Neural progenitor cell (in vitro differentiated cells): ENCODE measurements at regions not wholly inside any gene's neighbourhood (a gene's known extent, or its start where the extent isn't known, plus 50 kb on each side); places are given as distances from the start of the nearest gene placed in this dataset.

Source experiments
- DNase-seq: peaks from one replicate; pipeline ENCODE4 v3.0.0-alpha.2; 2016; ENCODE audit warnings: low spot score
- H2AFZ ChIP-seq: fragments of 200-600 bp; sonication (generic); replicated peaks from 2 replicates; pipeline ENCODE4 v1.6.1; 2016; ENCODE audit warnings: antibody characterized with exemption
- H3F3A ChIP-seq: fragments of 200-600 bp; sonication (generic); 2 replicates; pipeline ENCODE4 v1.6.1; 2016; ENCODE audit warnings: antibody characterized with exemption, low read depth
- H3K27ac ChIP-seq: fragments of 200-600 bp; sonication (generic); 2 replicates; pipeline ENCODE4 v1.5.1; 2016; ENCODE audit warnings: mild to moderate bottlenecking
- H3K27me3 ChIP-seq: fragments of 200-600 bp; sonication (generic); 2 replicates; pipeline ENCODE4 v1.6.1; 2016; ENCODE audit warnings: mild to moderate bottlenecking, moderate library complexity
- H3K36me3 ChIP-seq: fragments of 200-600 bp; sonication (generic); 2 replicates; pipeline ENCODE4 v1.5.1; 2016
- H3K4me1 ChIP-seq: fragments of 200-600 bp; sonication (generic); 2 replicates; pipeline ENCODE4 v1.6.1; 2016; ENCODE audit warnings: mixed run types
- H3K4me2 ChIP-seq: fragments of 200-600 bp; sonication (generic); 2 replicates; pipeline ENCODE4 v1.6.1; 2016
- H3K4me3 ChIP-seq: fragments of 200-600 bp; sonication (generic); 2 replicates; pipeline ENCODE4 v1.5.1; 2016
- H3K79me2 ChIP-seq: fragments of 200-600 bp; sonication (generic); 2 replicates; pipeline ENCODE4 v1.6.1; 2016; ENCODE audit warnings: low read depth
- H3K9ac ChIP-seq: fragments of 200-600 bp; sonication (generic); 2 replicates; pipeline ENCODE4 v1.6.1; 2016
- H3K9me3 ChIP-seq: fragments of 200-600 bp; sonication (generic); 2 replicates; pipeline ENCODE4 v1.5.1; 2016; ENCODE audit warnings: low read depth
- H4K20me1 ChIP-seq: fragments of 200-600 bp; sonication (generic); 2 replicates; pipeline ENCODE4 v1.6.1; 2016; ENCODE audit warnings: low read depth
- H3K27ac Mint-ChIP-seq: 3 replicates; pipeline ENCODE4 v1.8.0; 2021; ENCODE audit warnings: mixed read lengths
- H3K27me3 Mint-ChIP-seq: 2 replicates; pipeline ENCODE4 v1.8.0; 2022; ENCODE audit warnings: low read depth, mild to moderate bottlenecking, inconsistent platforms, moderate library complexity, mixed read lengths; ENCODE audit not compliant: insufficient read depth
- H3K36me3 Mint-ChIP-seq: 3 replicates; pipeline ENCODE4 v1.8.0; 2021; ENCODE audit warnings: mixed read lengths
- H3K4me1 Mint-ChIP-seq: 3 replicates; pipeline ENCODE4 v1.8.0; 2021; ENCODE audit warnings: mixed read lengths
- H3K4me3 Mint-ChIP-seq: 3 replicates; pipeline ENCODE4 v1.8.0; 2021; ENCODE audit warnings: mild to moderate bottlenecking, moderate library complexity, mixed read lengths
- H3K9me3 Mint-ChIP-seq: 3 replicates; pipeline ENCODE4 v1.8.0; 2020; ENCODE audit warnings: mixed read lengths
- EZH2 ChIP-seq: fragments of 200-600 bp; sonication (generic); IDR thresholded peaks from 2 replicates; pipeline ENCODE4 v1.6.1; 2017; ENCODE audit warnings: antibody characterized with exemption, mild to moderate bottlenecking, moderate library complexity
- EZH2phosphoT487 ChIP-seq: fragments of 200-600 bp; sonication (generic); IDR thresholded peaks from 2 replicates; pipeline ENCODE4 v1.6.1; 2017; ENCODE audit warnings: antibody characterized with exemption
- TF ChIP-seq, protein P1 (sequence below): fragments of 200-600 bp; sonication (generic); IDR thresholded peaks from 2 replicates; pipeline ENCODE4 v1.5.1; 2017; ENCODE audit warnings: antibody characterized with exemption, mild to moderate bottlenecking

DNA sequence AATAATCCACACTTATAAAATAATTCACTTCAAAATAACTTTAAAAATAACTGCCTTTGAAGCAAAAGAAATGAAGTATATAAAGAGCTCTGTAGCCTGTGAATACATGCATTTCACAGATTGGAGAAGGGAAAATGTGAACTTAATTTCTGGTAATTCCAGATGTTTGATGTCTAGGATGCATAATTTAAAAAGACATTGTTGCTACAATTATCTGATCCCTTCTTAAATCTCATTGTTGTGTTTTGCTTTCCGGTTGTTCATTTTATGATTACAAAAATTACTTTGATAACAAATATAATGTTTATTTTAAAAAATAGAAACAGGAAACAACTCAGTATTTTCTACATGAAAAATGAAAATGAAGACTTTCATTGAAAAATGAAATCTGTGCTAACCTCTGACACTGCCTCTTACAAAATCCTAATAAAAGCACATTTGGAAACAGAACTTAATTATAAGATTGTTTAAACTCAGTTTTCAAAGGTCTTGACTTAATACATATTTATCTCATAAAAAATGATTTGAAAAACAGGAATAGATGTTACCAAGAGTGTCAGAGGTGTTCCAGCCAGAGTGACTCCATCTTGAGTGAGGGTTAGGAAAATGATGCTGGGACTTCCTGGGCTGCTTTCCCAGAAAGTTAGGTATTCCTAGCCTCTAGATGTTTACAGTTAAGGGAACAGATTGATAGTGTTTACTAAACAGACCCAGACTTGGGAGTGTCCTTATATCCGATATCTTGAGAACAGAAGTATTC lies 516.6 kb upstream of the SEMA3D start:
- Histone ChIP-seq H4K20me1 (no peaks in the 10 kb centered on the region), H3K4me1 (no peaks in the 10 kb centered on the region), H3K9ac (no peak overlapping the region), H2AFZ (no peak overlapping the region), H3K79me2 (no peaks in the 10 kb centered on the region), H3K36me3 (no peaks in the 10 kb centered on the region), H3K4me2 (no peak overlapping the region), H3F3A (no peaks in the 10 kb centered on the region), H3K9me3 (no peaks in the 10 kb centered on the region), H3K27ac (no peak overlapping the region), H3K27me3 (no peaks in the 10 kb centered on the region), H3K4me3 (no peak overlapping the region)
- DNase-seq: no peak
- Mint-ChIP-seq H3K27ac (no peak overlapping the region), H3K4me3 (no peak overlapping the region), H3K9me3 (no peaks in the 10 kb centered on the region), H3K4me1 (no peaks in the 10 kb centered on the region), H3K36me3 (no peaks in the 10 kb centered on the region), H3K27me3 (peaks cover 2% of the 10 kb centered on the region)
- TF ChIP-seq EZH2 (no peak), EZH2phosphoT487 (no peak)
- TF ChIP-seq, protein P1, sequence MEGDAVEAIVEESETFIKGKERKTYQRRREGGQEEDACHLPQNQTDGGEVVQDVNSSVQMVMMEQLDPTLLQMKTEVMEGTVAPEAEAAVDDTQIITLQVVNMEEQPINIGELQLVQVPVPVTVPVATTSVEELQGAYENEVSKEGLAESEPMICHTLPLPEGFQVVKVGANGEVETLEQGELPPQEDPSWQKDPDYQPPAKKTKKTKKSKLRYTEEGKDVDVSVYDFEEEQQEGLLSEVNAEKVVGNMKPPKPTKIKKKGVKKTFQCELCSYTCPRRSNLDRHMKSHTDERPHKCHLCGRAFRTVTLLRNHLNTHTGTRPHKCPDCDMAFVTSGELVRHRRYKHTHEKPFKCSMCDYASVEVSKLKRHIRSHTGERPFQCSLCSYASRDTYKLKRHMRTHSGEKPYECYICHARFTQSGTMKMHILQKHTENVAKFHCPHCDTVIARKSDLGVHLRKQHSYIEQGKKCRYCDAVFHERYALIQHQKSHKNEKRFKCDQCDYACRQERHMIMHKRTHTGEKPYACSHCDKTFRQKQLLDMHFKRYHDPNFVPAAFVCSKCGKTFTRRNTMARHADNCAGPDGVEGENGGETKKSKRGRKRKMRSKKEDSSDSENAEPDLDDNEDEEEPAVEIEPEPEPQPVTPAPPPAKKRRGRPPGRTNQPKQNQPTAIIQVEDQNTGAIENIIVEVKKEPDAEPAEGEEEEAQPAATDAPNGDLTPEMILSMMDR: no peak

DNA sequence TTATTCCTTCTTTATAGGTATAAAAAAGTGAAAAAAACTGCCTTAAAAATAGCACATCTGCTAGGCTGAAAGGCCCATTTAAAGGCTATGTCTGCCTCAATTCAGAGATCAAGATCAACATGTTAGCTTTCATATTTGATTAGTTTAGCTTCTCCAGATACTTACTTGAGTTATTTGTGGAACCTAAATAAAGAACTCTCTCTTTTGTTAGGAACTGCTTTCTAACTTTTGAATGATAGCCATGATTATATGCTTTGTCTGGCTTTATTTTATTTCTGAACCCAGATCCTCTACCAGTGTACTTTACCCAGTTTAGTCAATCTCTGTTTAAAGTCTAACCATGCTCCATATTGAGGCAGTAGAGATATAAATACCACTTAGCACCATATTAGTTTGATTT lies 515.5 kb upstream of the SEMA3D start:
- TF ChIP-seq EZH2phosphoT487 (no peak), EZH2 (no peak)
- TF ChIP-seq, protein P1: no peak
- Histone ChIP-seq H4K20me1 (no peaks in the 10 kb centered on the region), H3K27me3 (no peaks in the 10 kb centered on the region), H3K9ac (no peak overlapping the region), H3K9me3 (no peaks in the 10 kb centered on the region), H2AFZ (no peak overlapping the region), H3F3A (no peaks in the 10 kb centered on the region), H3K36me3 (no peaks in the 10 kb centered on the region), H3K27ac (no peak overlapping the region), H3K4me1 (no peaks in the 10 kb centered on the region), H3K4me3 (no peak overlapping the region), H3K79me2 (no peaks in the 10 kb centered on the region), H3K4me2 (no peak overlapping the region)
- H3K27ac Mint-ChIP-seq: no peak overlapping the region
- H3K36me3 Mint-ChIP-seq: no peaks in the 10 kb centered on the region
- no peaks in the 10 kb centered on the region for H3K9me3 Mint-ChIP-seq
- H3K27me3 Mint-ChIP-seq: peaks cover 2% of the 10 kb centered on the region
- DNase-seq: no peak
- H3K4me1 Mint-ChIP-seq: no peaks in the 10 kb centered on the region
- no peak overlapping the region for H3K4me3 Mint-ChIP-seq

GRCh38 chr7:85699482-85699881 lies 512.6 kb upstream of the SEMA3D start:
- H3K9ac ChIP-seq: no peak overlapping the region
- no peaks in the 10 kb centered on the region for H3K4me1 ChIP-seq
- no peak for DNase-seq
- H3K4me3 ChIP-seq: no peak overlapping the region
- TF ChIP-seq, protein P1: no peak
- TF ChIP-seq EZH2 (no peak), EZH2phosphoT487 (no peak)
- no peak overlapping the region for H3K27ac Mint-ChIP-seq
- H3K27me3 Mint-ChIP-seq: peaks cover 2% of the 10 kb centered on the region
- no peak overlapping the region for H2AFZ ChIP-seq
- no peaks in the 10 kb centered on the region for H3K36me3 Mint-ChIP-seq
- no peaks in the 10 kb centered on the region for H3K4me1 Mint-ChIP-seq
- no peaks in the 10 kb centered on the region for H3K9me3 Mint-ChIP-seq
- H3K79me2 ChIP-seq: no peaks in the 10 kb centered on the region
- H3K36me3 ChIP-seq: no peaks in the 10 kb centered on the region
- no peak overlapping the region for H3K4me3 Mint-ChIP-seq
- H4K20me1 ChIP-seq: no peaks in the 10 kb centered on the region
- no peaks in the 10 kb centered on the region for H3K27me3 ChIP-seq
- no peaks in the 10 kb centered on the region for H3K9me3 ChIP-seq
- no peak overlapping the region for H3K27ac ChIP-seq
- H3K4me2 ChIP-seq: no peak overlapping the region
- no peaks in the 10 kb centered on the region for H3F3A ChIP-seq
